ENCODE measurements at regions not wholly inside any gene's neighbourhood (a gene's known extent, or its start where the extent isn't known, plus 50 kb on each side); places are given as distances from the start of the nearest gene placed in this dataset.

- WGBS, 2 donors: 86 to 91% methylated on average over 2 of the region's 2 CpGs
- Histone ChIP-seq H3K36me3 (no peaks in the 10 kb centered on the region), H3K4me1 (no peaks in the 10 kb centered on the region), H3K27ac (no peak overlapping the region), H3K27me3 (no peaks in the 10 kb centered on the region), H3K9me3 (no peaks in the 10 kb centered on the region), H3K4me3 (no peak overlapping the region)
- DNase-seq (no peak), ATAC-seq (ENCODE audit: low FRiP score in 2 of 2) (no peak)
- TF ChIP-seq EP300 (IDR thresholded peaks at IDR 0.05): no peak
- TF ChIP-seq POLR2A (IDR thresholded peaks at IDR 0.05): no peak
- no peak for TF ChIP-seq CTCF (IDR thresholded peaks at IDR 0.05)
- no peak for TF ChIP-seq POLR2AphosphoS5 (IDR thresholded peaks at IDR 0.05)
Measured at GRCh38 chr1:216881695-216882094, 158.5 kb upstream of the ESRRG start.

GRCh38 chr1:216866714-216867113 lies 143.5 kb upstream of the ESRRG start:
- H3K27me3 ChIP-seq: no peaks in the 10 kb centered on the region
- no peaks in the 10 kb centered on the region for H3K9me3 ChIP-seq
- ATAC-seq (ENCODE audit: low FRiP score in 2 of 2) (no peak), DNase-seq (no peak)
- H3K4me3 ChIP-seq: no peak overlapping the region
- no peak overlapping the region for H3K27ac ChIP-seq
- no peaks in the 10 kb centered on the region for H3K36me3 ChIP-seq
- TF ChIP-seq POLR2AphosphoS5 (IDR thresholded peaks at IDR 0.05): no peak
- no peak for TF ChIP-seq CTCF (IDR thresholded peaks at IDR 0.05)
- TF ChIP-seq POLR2A (IDR thresholded peaks at IDR 0.05): no peak
- no peak for TF ChIP-seq EP300 (IDR thresholded peaks at IDR 0.05)
- 62 to 65% methylated on average over 2 of the region's 2 CpGs for WGBS, 2 donors
- no peaks in the 10 kb centered on the region for H3K4me1 ChIP-seq

GRCh38 chr1:216855810-216856209 lies 132.6 kb upstream of the ESRRG start:
- 69 to 83% methylated on average over 3 of the region's 3 CpGs for WGBS, 2 donors
- no peaks in the 10 kb centered on the region for H3K27me3 ChIP-seq
- TF ChIP-seq CTCF (IDR thresholded peaks at IDR 0.05): no peak
- TF ChIP-seq POLR2AphosphoS5 (IDR thresholded peaks at IDR 0.05): no peak
- no peak for TF ChIP-seq POLR2A (IDR thresholded peaks at IDR 0.05)
- no peaks in the 10 kb centered on the region for H3K36me3 ChIP-seq
- ATAC-seq (ENCODE audit: low FRiP score in 2 of 2): no peak
- peak in 1 of 2 donors; percentile 7 for DNase-seq
- H3K4me1 ChIP-seq: no peaks in the 10 kb centered on the region
- no peak overlapping the region for H3K27ac ChIP-seq
- H3K4me3 ChIP-seq: no peak overlapping the region
- H3K9me3 ChIP-seq: no peaks in the 10 kb centered on the region

- H3K27me3 ChIP-seq: no peaks in the 10 kb centered on the region
- 75 to 80% methylated on average over 6 of the region's 6 CpGs for WGBS, 2 donors
- H3K4me1 ChIP-seq: no peaks in the 10 kb centered on the region
- no peaks in the 10 kb centered on the region for H3K36me3 ChIP-seq
- no peak overlapping the region for H3K4me3 ChIP-seq
- DNase-seq (no peak), ATAC-seq (ENCODE audit: low FRiP score in 2 of 2) (no peak)
- TF ChIP-seq EP300 (IDR thresholded peaks at IDR 0.05): no peak
- TF ChIP-seq CTCF (IDR thresholded peaks at IDR 0.05): no peak
- no peak for TF ChIP-seq POLR2AphosphoS5 (IDR thresholded peaks at IDR 0.05)
- TF ChIP-seq POLR2A (IDR thresholded peaks at IDR 0.05): no peak
- H3K27ac ChIP-seq: no peak overlapping the region
- H3K9me3 ChIP-seq: no peaks in the 10 kb centered on the region
Measured at GRCh38 chr1:216854836-216855484, 131.7 kb upstream of the ESRRG start.

GRCh38 chr1:216851073-216851472 lies 127.8 kb upstream of the ESRRG start:
- Histone ChIP-seq H3K9me3 (no peaks in the 10 kb centered on the region), H3K27ac (no peak overlapping the region), H3K4me1 (no peaks in the 10 kb centered on the region), H3K27me3 (no peaks in the 10 kb centered on the region), H3K36me3 (no peaks in the 10 kb centered on the region), H3K4me3 (no peak overlapping the region)
- no peak for ATAC-seq (ENCODE audit: low FRiP score in 2 of 2)
- TF ChIP-seq POLR2AphosphoS5 (IDR thresholded peaks at IDR 0.05) (no peak), POLR2A (IDR thresholded peaks at IDR 0.05) (no peak), CTCF (IDR thresholded peaks at IDR 0.05) (no peak), EP300 (IDR thresholded peaks at IDR 0.05) (no peak)
- WGBS, 2 donors: 81 to 83% methylated on average over 2 of the region's 2 CpGs
- DNase-seq: no peak
